ENCODE measurements at regions not wholly inside any gene's neighbourhood (a gene's known extent, or its start where the extent isn't known, plus 50 kb on each side); places are given as distances from the start of the nearest gene placed in this dataset.
A peak's percentile ranks its signal among the peaks of the same experiment; 100 is the strongest.

- Mint-ChIP-seq H3K27me3 (ENCODE audit: insufficient read depth, unreplicated experiment) (no peaks in the 10 kb centered on the region), H3K4me3 (ENCODE audit: unreplicated experiment) (no peak overlapping the region), H3K27ac (ENCODE audit: low read depth, unreplicated experiment) (no peak overlapping the region), H3K36me3 (ENCODE audit: insufficient read depth, unreplicated experiment) (peaks cover 6% of the 10 kb centered on the region), H3K9me3 (ENCODE audit: unreplicated experiment) (no peaks in the 10 kb centered on the region), H3K4me1 (ENCODE audit: insufficient read depth, unreplicated experiment) (peaks cover 16% of the 10 kb centered on the region)
- BruUV-seq (replicated peaks), result no TSS peak
- DNase-seq (ENCODE audit: unreplicated experiment), result no peak
- intact Hi-C loops (cut with micrococcal nuclease), result no loop called here
- CTCF ChIA-PET, result interaction anchor here (1.1 kb wide), 1 partner anchor 14 kb away, joined by 4 read pairs; no protein-coding TSS in a partner anchor
- POLR2A ChIA-PET, result interaction anchor here (0.8 kb wide), 1 partner anchor 7 kb away, joined by 3 read pairs; no protein-coding TSS in a partner anchor
- TF ChIP-seq CTCF (IDR thresholded peaks at IDR 0.05; ENCODE audit: unreplicated experiment), result no peak
Observed at GRCh38 chr1:14511796-14512585, 86.5 kb upstream of the KAZN start.

- Mint-ChIP-seq H3K4me3 (ENCODE audit: unreplicated experiment) (no peak overlapping the region), H3K27ac (ENCODE audit: low read depth, unreplicated experiment) (no peak overlapping the region), H3K4me1 (ENCODE audit: insufficient read depth, unreplicated experiment) (peaks cover 27% of the 10 kb centered on the region), H3K27me3 (ENCODE audit: insufficient read depth, unreplicated experiment) (no peaks in the 10 kb centered on the region), H3K9me3 (ENCODE audit: unreplicated experiment) (no peaks in the 10 kb centered on the region), H3K36me3 (ENCODE audit: insufficient read depth, unreplicated experiment) (peaks cover 6% of the 10 kb centered on the region)
- POLR2A ChIA-PET, result interaction anchor here (0.9 to 2.8 kb wide), 2 partner anchors 9 to 448 kb away, joined by 4 to 14 read pairs; no protein-coding TSS in a partner anchor
- no TSS peak for BruUV-seq (replicated peaks)
- intact Hi-C loops (cut with micrococcal nuclease), result no loop called here
- no peak for TF ChIP-seq CTCF (IDR thresholded peaks at IDR 0.05; ENCODE audit: unreplicated experiment)
- no peak for DNase-seq (ENCODE audit: unreplicated experiment)
- CTCF ChIA-PET, result no interaction called here
Observed at GRCh38 chr1:14513111-14513510, 85.4 kb upstream of the KAZN start.

- Mint-ChIP-seq H3K27me3 (ENCODE audit: insufficient read depth, unreplicated experiment) (no peaks in the 10 kb centered on the region), H3K36me3 (ENCODE audit: insufficient read depth, unreplicated experiment) (peaks cover 6% of the 10 kb centered on the region), H3K4me3 (ENCODE audit: unreplicated experiment) (no peak overlapping the region), H3K27ac (ENCODE audit: low read depth, unreplicated experiment) (peak overlapping the region; percentile 46), H3K9me3 (ENCODE audit: unreplicated experiment) (no peaks in the 10 kb centered on the region), H3K4me1 (ENCODE audit: insufficient read depth, unreplicated experiment) (peaks cover 33% of the 10 kb centered on the region)
- POLR2A ChIA-PET, result interaction anchor here (2.8 kb wide), 1 partner anchor 8 kb away, joined by 14 read pairs; no protein-coding TSS in a partner anchor
- no TSS peak for BruUV-seq (replicated peaks)
- intact Hi-C loops (cut with micrococcal nuclease), result no loop called here
- CTCF ChIA-PET, result no interaction called here
- no peak for TF ChIP-seq CTCF (IDR thresholded peaks at IDR 0.05; ENCODE audit: unreplicated experiment)
- DNase-seq (ENCODE audit: unreplicated experiment), result no peak
Observed at GRCh38 chr1:14514739-14515138, 83.7 kb upstream of the KAZN start.

GRCh38 chr1:14516974-14517840, 81.3 kb upstream of the KAZN start:
- Mint-ChIP-seq H3K36me3 (ENCODE audit: insufficient read depth, unreplicated experiment) (peaks cover 6% of the 10 kb centered on the region), H3K4me1 (ENCODE audit: insufficient read depth, unreplicated experiment) (peaks cover 58% of the 10 kb centered on the region), H3K9me3 (ENCODE audit: unreplicated experiment) (no peaks in the 10 kb centered on the region), H3K27me3 (ENCODE audit: insufficient read depth, unreplicated experiment) (no peaks in the 10 kb centered on the region), H3K27ac (ENCODE audit: low read depth, unreplicated experiment) (peak overlapping the region; percentile 86), H3K4me3 (ENCODE audit: unreplicated experiment) (peak overlapping the region; percentile 35)
- BruUV-seq (replicated peaks), result no TSS peak
- ChIA-PET POLR2A (interaction anchor here (0.5 to 1.4 kb wide), 5 partner anchors 21 to 348 kb away, joined by 3 to 6 read pairs (median 3); no protein-coding TSS in a partner anchor), CTCF (interaction anchor here (0.6 to 1.0 kb wide), 2 partner anchors 57 to 511 kb away, joined by 3 read pairs; no protein-coding TSS in a partner anchor)
- intact Hi-C loops (cut with micrococcal nuclease), result no loop called here
- TF ChIP-seq CTCF (IDR thresholded peaks at IDR 0.05; ENCODE audit: unreplicated experiment), result no peak
- DNase-seq (ENCODE audit: unreplicated experiment), result peak; percentile 81

Data from MCF 10A (cell line).